MCF 10A (cell line): ENCODE measurements at regions not wholly inside any gene's neighbourhood (a gene's known extent, or its start where the extent isn't known, plus 50 kb on each side); places are given as distances from the start of the nearest gene placed in this dataset.

Source experiments
- BruUV-seq: library from RNA; stranded (reverse); fragments of 400-500 nt; replicated peaks from 2 replicates; lab custom pipeline; 2021; lab: Mats Ljungman, UMichigan
- CTCF ChIA-PET: fragments of 300-600 bp; sonication (Branson Sonifier 250); formaldehyde crosslinking; extraction: SDS; loops from one replicate; lab custom pipeline; 2021; ENCODE audit warnings: antibody characterized with exemption, inconsistent platforms; lab: Yijun Ruan, JAX
- POLR2A ChIA-PET: fragments of 300-600, 350-650 bp; sonication (Branson Sonifier 250); formaldehyde crosslinking; extraction: SDS; loops from one replicate; lab custom pipeline; 2020; ENCODE audit warnings: antibody characterized with exemption, inconsistent platforms; lab: Yijun Ruan, JAX
- DNase-seq: peaks from one replicate; pipeline ENCODE4 v3.0.0-alpha.2; 2018; ENCODE audit not compliant: unreplicated experiment
- H3K27ac Mint-ChIP-seq: one replicate; pipeline ENCODE4 v1.8.0; 2022; ENCODE audit warnings: mild to moderate bottlenecking, low read depth, mixed read lengths; ENCODE audit not compliant: unreplicated experiment
- H3K27me3 Mint-ChIP-seq: one replicate; pipeline ENCODE4 v1.8.0; 2022; ENCODE audit warnings: mixed read lengths; ENCODE audit not compliant: insufficient read depth, unreplicated experiment
- H3K36me3 Mint-ChIP-seq: one replicate; pipeline ENCODE4 v1.8.0; 2022; ENCODE audit warnings: mild to moderate bottlenecking, moderate library complexity, mixed read lengths; ENCODE audit not compliant: insufficient read depth, unreplicated experiment
- H3K4me1 Mint-ChIP-seq: one replicate; pipeline ENCODE4 v1.8.0; 2022; ENCODE audit warnings: mixed read lengths; ENCODE audit not compliant: insufficient read depth, unreplicated experiment
- H3K4me3 Mint-ChIP-seq: one replicate; pipeline ENCODE4 v1.8.0; 2022; ENCODE audit warnings: mild to moderate bottlenecking, moderate library complexity, mixed read lengths; ENCODE audit not compliant: unreplicated experiment
- H3K9me3 Mint-ChIP-seq: one replicate; pipeline ENCODE4 v1.8.0; 2022; ENCODE audit warnings: mixed read lengths; ENCODE audit not compliant: unreplicated experiment
- intact Hi-C: fragments of 100-400 bp; cut with micrococcal nuclease; formaldehyde crosslinking; loops from 2 replicates; pipeline ENCODE4 v1.14.1; 2022
- TF ChIP-seq, protein P1 (sequence below): fragments of 200-600 bp; IDR thresholded peaks from one replicate; pipeline ENCODE4 v1.8.0; 2022; ENCODE audit warnings: antibody characterized with exemption, mild to moderate bottlenecking; ENCODE audit not compliant: unreplicated experiment

DNA sequence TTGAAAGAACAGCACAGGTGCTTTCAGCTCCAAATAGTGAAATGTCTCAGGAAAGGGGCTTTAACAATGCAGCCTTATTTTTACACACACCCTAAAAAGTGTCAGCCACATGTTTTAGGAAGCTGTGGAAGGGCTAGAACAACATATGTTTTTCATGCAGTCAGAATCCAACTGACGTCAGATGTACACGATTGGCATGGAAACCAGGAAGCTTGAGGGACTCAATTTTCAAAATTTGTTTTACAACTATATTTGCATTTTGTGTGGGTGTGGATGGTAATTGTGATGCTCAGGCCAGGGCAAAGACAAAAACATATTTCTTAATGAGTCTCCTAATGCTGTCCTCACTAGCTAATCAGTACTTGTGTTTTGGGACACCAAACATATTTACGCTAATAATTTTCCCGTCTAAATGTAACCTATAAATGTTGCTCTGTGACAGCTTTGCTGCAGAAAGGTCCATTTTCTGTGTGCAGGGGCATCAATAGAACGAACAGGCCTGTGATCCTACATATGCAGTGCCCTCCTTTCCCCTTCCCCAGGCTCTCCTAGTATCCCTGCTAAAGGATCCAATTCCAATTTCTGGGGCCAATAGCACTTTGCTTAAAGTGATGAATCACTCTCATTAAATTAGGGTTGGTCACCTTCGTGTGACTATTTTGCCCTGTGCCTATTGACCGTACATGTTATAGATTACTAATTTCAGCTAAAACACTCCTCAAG lies 434.0 kb upstream of the CDH5 start:
- Mint-ChIP-seq H3K4me3 (no peak overlapping the region), H3K36me3 (peaks cover 4% of the 10 kb centered on the region), H3K4me1 (no peaks in the 10 kb centered on the region), H3K9me3 (peaks cover 49% of the 10 kb centered on the region), H3K27me3 (no peaks in the 10 kb centered on the region), H3K27ac (no peak overlapping the region)
- TF ChIP-seq, protein P1, sequence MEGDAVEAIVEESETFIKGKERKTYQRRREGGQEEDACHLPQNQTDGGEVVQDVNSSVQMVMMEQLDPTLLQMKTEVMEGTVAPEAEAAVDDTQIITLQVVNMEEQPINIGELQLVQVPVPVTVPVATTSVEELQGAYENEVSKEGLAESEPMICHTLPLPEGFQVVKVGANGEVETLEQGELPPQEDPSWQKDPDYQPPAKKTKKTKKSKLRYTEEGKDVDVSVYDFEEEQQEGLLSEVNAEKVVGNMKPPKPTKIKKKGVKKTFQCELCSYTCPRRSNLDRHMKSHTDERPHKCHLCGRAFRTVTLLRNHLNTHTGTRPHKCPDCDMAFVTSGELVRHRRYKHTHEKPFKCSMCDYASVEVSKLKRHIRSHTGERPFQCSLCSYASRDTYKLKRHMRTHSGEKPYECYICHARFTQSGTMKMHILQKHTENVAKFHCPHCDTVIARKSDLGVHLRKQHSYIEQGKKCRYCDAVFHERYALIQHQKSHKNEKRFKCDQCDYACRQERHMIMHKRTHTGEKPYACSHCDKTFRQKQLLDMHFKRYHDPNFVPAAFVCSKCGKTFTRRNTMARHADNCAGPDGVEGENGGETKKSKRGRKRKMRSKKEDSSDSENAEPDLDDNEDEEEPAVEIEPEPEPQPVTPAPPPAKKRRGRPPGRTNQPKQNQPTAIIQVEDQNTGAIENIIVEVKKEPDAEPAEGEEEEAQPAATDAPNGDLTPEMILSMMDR, result no peak
- DNase-seq, result no peak
- ChIA-PET CTCF (no interaction called here), POLR2A (no interaction called here)
- no TSS peak for BruUV-seq
- intact Hi-C loops, result no loop called here

DNA sequence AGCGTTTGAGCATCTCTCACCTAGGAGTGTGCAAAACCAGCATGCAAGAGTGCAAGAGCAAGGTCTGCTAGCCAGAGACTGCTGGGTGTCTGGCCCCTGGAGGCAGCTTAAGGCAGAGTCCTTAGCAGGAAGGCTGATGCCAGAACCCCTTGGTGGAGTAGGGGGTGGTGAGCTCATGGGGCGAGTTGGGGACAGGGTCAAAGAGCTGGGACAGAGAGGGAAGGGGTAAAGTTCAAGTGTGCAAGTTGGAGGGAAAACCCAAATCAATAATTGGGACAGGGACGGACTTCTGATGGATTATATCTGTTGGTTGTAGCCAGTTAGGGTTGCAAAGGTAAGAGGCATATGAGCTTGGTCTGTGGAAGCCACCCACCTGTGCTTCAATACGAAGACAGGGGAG lies 443.6 kb upstream of the CDH5 start:
- no TSS peak for BruUV-seq
- CTCF ChIA-PET, result interaction anchor here (0.7 kb wide), 1 partner anchor 13 kb away, joined by 3 read pairs; no protein-coding TSS in a partner anchor
- Mint-ChIP-seq H3K27me3 (no peaks in the 10 kb centered on the region), H3K36me3 (no peaks in the 10 kb centered on the region), H3K9me3 (peaks cover 22% of the 10 kb centered on the region), H3K4me3 (no peak overlapping the region), H3K27ac (no peak overlapping the region), H3K4me1 (no peaks in the 10 kb centered on the region)
- intact Hi-C loops, result no loop called here
- POLR2A ChIA-PET, result no interaction called here
- no peak for DNase-seq
- TF ChIP-seq, protein P1, result no peak

DNA sequence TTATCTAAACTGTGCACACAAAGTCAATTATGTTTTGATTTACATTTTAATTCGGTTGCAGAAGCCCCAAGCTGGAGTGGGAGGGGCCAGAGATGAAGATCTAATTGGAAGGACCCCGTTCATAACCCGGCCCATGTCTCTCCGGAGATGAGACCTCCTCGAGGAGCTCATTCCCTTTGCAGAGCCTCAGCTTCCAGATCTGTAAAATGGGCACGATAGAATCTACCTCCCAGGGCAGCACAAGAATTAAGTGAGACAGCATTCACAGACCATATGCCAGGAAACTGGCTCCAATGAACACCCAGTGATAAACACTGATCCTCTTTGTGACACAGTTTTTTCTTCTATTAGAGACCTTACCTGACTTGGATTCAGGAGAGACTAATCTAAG lies 446.5 kb upstream of the CDH5 start:
- no TSS peak for BruUV-seq
- no peak overlapping the region for H3K27ac Mint-ChIP-seq
- H3K4me1 Mint-ChIP-seq, result no peaks in the 10 kb centered on the region
- no peak overlapping the region for H3K4me3 Mint-ChIP-seq
- H3K27me3 Mint-ChIP-seq, result no peaks in the 10 kb centered on the region
- ChIA-PET CTCF (no interaction called here), POLR2A (no interaction called here)
- H3K9me3 Mint-ChIP-seq, result peaks cover 34% of the 10 kb centered on the region
- H3K36me3 Mint-ChIP-seq, result no peaks in the 10 kb centered on the region
- TF ChIP-seq, protein P1, result no peak
- intact Hi-C loops, result no loop called here
- no peak for DNase-seq

DNA sequence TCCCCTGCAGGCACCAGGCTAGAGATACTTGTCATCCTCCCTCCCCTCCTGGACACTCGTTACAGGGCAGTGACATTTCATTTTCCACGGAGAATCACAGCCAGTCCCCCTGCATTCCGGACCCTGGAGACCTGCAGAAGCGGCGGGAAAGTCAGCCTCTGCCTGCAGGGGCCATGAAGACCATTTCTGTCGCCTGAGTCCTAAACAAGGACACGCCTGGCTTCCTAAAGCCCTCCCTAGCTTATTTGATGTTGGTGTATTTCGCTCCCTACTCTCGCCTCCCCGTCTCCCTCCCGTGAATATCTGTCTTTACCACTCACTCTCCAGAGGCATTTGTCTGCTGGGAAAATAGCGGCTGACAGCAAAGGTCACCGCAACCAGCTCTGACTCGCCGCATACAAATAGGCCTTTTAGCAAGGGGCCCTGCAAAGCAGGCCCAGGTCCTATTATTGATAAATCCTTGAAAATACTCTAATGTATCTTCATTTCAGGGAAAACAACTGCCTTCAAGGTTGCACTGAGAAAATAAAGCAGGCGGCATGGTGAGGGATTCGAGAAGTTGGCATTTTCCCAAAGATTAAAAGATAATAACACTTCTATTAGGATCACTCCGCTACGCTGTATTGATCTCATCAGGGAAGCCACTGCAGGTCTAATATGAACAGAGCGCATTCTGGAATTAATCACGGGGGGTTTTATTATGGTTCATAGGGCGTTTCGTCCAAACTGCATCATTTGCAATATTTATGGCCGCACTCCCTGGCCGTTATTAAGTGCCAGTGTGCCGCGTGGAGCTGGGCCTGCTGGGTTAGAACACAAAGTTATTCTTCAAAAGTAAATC lies 447.1 kb upstream of the CDH5 start:
- ChIA-PET CTCF (no interaction called here), POLR2A (interaction anchor here (0.5 kb wide), 1 partner anchor 119 kb away, joined by 4 read pairs; no protein-coding TSS in a partner anchor)
- no peak overlapping the region for H3K27ac Mint-ChIP-seq
- no peak for DNase-seq
- no peak overlapping the region for H3K4me3 Mint-ChIP-seq
- no TSS peak for BruUV-seq
- no peaks in the 10 kb centered on the region for H3K36me3 Mint-ChIP-seq
- H3K4me1 Mint-ChIP-seq, result no peaks in the 10 kb centered on the region
- peaks cover 34% of the 10 kb centered on the region for H3K9me3 Mint-ChIP-seq
- intact Hi-C loops, result no loop called here
- TF ChIP-seq, protein P1, result no peak
- no peaks in the 10 kb centered on the region for H3K27me3 Mint-ChIP-seq
